ENCODE measurements at regions not wholly inside any gene's neighbourhood (a gene's known extent, or its start where the extent isn't known, plus 50 kb on each side); places are given as distances from the start of the nearest gene placed in this dataset.

DNA sequence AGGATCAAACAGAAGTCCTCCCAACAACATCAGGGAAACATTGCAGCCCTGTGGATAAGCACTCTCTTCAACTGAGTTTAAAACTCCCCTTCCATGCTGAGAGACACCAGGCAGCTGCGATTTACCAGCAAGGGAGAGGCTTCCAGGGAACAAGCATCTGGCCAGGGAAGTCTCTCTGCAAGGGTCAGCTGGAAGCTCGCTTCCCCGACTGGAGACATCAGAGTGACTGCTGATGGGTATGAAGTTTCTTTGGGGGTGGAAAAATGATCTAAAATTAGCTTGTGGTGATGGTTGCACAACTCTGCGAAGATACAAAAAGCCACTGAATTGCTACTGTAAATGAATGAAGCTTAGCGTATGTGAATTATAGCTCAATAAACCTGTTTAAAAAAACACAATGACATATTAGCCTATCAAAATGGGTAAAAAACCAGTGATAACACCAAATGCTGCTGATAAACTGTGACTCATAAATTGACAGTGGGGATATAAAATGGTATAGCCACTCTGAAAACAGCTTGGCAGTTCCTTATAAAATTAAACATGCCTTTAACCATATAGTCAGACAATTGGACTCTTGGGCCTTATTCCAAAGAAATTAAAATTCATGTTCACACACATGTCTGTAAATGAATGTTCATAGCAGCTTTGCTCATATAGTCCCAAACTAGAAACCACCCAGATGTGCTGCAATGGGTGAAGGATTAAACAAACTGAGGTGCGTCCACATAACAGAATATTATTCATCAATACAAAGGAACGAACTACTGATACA is 1082.0 kb downstream of the SOCS6 start:
- ChIA-PET POLR2A (no interaction called here), CTCF (no interaction called here)
- no peak overlapping the region for H3K27ac ChIP-seq
- DNase-seq (ENCODE audit: low read depth in 1 of 2, low spot score in 1 of 2) (no peak), ATAC-seq (no peak), FAIRE-seq (no peak)
- H3K4me3 ChIP-seq = no peak overlapping the region
- H3K4me2 ChIP-seq = no peak overlapping the region
- no peaks in the 10 kb centered on the region for H3K4me1 ChIP-seq
- 21% methylated on average over 7 of the region's 7 CpGs for WGBS (ENCODE audit: missing lambda C conversion rate)
- H3K9me3 ChIP-seq = no peaks in the 10 kb centered on the region
- no peak for TF ChIP-seq NFE2L2 (conservative IDR thresholded peaks at IDR 0.05; ENCODE audit: low read length)
- TF ChIP-seq KDM5A (IDR thresholded peaks at IDR 0.05) = no peak
- no peak for TF ChIP-seq EHF (CRISPR knock-in tag; IDR thresholded peaks at IDR 0.05)
- TF ChIP-seq HEYL (CRISPR knock-in tag; IDR thresholded peaks at IDR 0.05) = no peak
- TF ChIP-seq MAZ (IDR thresholded peaks at IDR 0.05; ENCODE audit: borderline replicate concordance, low read depth, low read length) = no peak
- no peak for TF ChIP-seq ESRRA (IDR thresholded peaks at IDR 0.05; ENCODE audit: borderline replicate concordance, low read length)
- TF ChIP-seq PBX3 (IDR thresholded peaks at IDR 0.05) = no peak
- TF ChIP-seq EHMT2 (IDR thresholded peaks at IDR 0.05; ENCODE audit: low read depth) = no peak
- TF ChIP-seq ZFP36 (IDR thresholded peaks at IDR 0.05; ENCODE audit: borderline replicate concordance, partially characterized antibody) = no peak
- no peak for TF ChIP-seq JUNB (IDR thresholded peaks at IDR 0.05)
- no peak for TF ChIP-seq RAD21 (conservative IDR thresholded peaks at IDR 0.05 in 1 of 2, IDR thresholded peaks at IDR 0.05 in 1 of 2)
- TF ChIP-seq CEBPB (IDR thresholded peaks at IDR 0.05) = no peak
- no peak for TF ChIP-seq ZSCAN20 (CRISPR knock-in tag; IDR thresholded peaks at IDR 0.05)
- no peak for TF ChIP-seq ELK1 (IDR thresholded peaks at IDR 0.05; ENCODE audit: low read depth, low read length)

DNA sequence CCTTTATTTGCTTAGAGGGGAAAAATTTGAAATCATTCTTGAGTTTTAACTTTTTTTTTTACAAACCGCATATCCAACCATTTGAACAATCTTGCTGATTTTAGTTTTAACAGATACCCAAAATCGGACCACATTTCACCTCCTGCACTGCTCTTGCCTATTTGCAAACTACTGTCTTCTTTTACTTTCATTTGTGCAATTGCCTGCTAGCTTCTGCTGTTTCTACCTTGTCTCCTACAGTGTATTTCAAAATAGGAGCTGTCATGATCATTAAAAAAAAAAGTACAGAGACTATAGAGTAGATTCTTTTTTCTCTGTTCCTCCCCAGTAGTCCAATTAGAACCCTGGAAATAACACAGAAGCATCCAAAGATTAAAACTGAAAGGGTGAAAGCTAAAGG is 1081.2 kb downstream of the SOCS6 start:
- Histone ChIP-seq H3K4me1 (no peaks in the 10 kb centered on the region), H3K4me2 (no peak overlapping the region), H3K27ac (no peak overlapping the region), H3K9me3 (no peaks in the 10 kb centered on the region), H3K4me3 (no peak overlapping the region)
- FAIRE-seq (no peak), ATAC-seq (no peak), DNase-seq (ENCODE audit: low read depth in 1 of 2, low spot score in 1 of 2) (no peak)
- WGBS (ENCODE audit: missing lambda C conversion rate) = 10% methylated on average over 2 of the region's 2 CpGs
- POLR2A ChIA-PET = no interaction called here
- no peak for TF ChIP-seq KDM1A (IDR thresholded peaks at IDR 0.05; ENCODE audit: low read depth)
- TF ChIP-seq RARB (CRISPR knock-in tag; IDR thresholded peaks at IDR 0.05) = no peak
- TF ChIP-seq MAX (IDR thresholded peaks at IDR 0.05) = no peak
- no peak for TF ChIP-seq HEYL (CRISPR knock-in tag; IDR thresholded peaks at IDR 0.05)
- no peak for TF ChIP-seq HOXA7 (CRISPR knock-in tag; IDR thresholded peaks at IDR 0.05)
- TF ChIP-seq HDAC2 (IDR thresholded peaks at IDR 0.05) = no peak
- no peak for TF ChIP-seq EHMT2 (IDR thresholded peaks at IDR 0.05; ENCODE audit: low read depth)
- TF ChIP-seq CBX8 (IDR thresholded peaks at IDR 0.05) = no peak
- TF ChIP-seq FOSL2 (IDR thresholded peaks at IDR 0.05) = no peak
- TF ChIP-seq FOSL2 (CRISPR knock-in tag; IDR thresholded peaks at IDR 0.05) = no peak
- CTCF ChIA-PET = no interaction called here

DNA sequence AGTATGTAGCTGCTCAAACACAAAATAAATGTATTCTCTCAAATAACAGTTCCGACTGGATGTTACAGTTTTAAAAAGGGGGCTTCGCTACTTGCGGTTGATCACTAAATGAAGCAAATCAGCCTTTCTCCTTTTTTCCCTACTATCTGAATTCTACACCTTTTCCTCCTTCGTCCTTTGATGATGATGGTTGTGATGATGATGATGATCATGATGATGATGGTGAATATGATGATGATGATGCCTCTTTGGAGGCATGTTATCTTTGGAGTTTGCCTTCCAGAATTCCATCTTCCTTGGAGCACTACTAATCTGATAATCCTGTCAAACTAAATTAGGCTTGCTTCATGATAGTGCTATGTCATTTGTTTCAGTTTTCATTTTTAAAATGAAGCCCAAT is 1073.3 kb downstream of the SOCS6 start:
- H3K4me3 ChIP-seq = no peak overlapping the region
- ATAC-seq = no peak
- no peak overlapping the region for H3K27ac ChIP-seq
- CTCF ChIA-PET = no interaction called here
- H3K4me2 ChIP-seq = no peak overlapping the region
- no peak for DNase-seq (ENCODE audit: low read depth in 1 of 2, low spot score in 1 of 2)
- no peak for FAIRE-seq
- no peaks in the 10 kb centered on the region for H3K4me1 ChIP-seq
- H3K9me3 ChIP-seq = no peaks in the 10 kb centered on the region
- POLR2A ChIA-PET = no interaction called here
- 46% methylated on average over 4 of the region's 4 CpGs for WGBS (ENCODE audit: missing lambda C conversion rate)
- TF ChIP-seq, protein P1, sequence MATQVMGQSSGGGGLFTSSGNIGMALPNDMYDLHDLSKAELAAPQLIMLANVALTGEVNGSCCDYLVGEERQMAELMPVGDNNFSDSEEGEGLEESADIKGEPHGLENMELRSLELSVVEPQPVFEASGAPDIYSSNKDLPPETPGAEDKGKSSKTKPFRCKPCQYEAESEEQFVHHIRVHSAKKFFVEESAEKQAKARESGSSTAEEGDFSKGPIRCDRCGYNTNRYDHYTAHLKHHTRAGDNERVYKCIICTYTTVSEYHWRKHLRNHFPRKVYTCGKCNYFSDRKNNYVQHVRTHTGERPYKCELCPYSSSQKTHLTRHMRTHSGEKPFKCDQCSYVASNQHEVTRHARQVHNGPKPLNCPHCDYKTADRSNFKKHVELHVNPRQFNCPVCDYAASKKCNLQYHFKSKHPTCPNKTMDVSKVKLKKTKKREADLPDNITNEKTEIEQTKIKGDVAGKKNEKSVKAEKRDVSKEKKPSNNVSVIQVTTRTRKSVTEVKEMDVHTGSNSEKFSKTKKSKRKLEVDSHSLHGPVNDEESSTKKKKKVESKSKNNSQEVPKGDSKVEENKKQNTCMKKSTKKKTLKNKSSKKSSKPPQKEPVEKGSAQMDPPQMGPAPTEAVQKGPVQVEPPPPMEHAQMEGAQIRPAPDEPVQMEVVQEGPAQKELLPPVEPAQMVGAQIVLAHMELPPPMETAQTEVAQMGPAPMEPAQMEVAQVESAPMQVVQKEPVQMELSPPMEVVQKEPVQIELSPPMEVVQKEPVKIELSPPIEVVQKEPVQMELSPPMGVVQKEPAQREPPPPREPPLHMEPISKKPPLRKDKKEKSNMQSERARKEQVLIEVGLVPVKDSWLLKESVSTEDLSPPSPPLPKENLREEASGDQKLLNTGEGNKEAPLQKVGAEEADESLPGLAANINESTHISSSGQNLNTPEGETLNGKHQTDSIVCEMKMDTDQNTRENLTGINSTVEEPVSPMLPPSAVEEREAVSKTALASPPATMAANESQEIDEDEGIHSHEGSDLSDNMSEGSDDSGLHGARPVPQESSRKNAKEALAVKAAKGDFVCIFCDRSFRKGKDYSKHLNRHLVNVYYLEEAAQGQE (IDR thresholded peaks at IDR 0.05) = no peak
- TF ChIP-seq, protein P2, sequence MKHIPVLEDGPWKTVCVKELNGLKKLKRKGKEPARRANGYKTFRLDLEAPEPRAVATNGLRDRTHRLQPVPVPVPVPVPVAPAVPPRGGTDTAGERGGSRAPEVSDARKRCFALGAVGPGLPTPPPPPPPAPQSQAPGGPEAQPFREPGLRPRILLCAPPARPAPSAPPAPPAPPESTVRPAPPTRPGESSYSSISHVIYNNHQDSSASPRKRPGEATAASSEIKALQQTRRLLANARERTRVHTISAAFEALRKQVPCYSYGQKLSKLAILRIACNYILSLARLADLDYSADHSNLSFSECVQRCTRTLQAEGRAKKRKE (CRISPR knock-in tag; IDR thresholded peaks at IDR 0.05; ENCODE audit: low read depth) = no peak
- TF ChIP-seq RAD21 (conservative IDR thresholded peaks at IDR 0.05 in 1 of 2, IDR thresholded peaks at IDR 0.05 in 1 of 2) (no peak), HEYL (CRISPR knock-in tag; IDR thresholded peaks at IDR 0.05) (no peak), NR3C1 (IDR thresholded peaks at IDR 0.05) (no peak)
- TF ChIP-seq, protein P3, sequence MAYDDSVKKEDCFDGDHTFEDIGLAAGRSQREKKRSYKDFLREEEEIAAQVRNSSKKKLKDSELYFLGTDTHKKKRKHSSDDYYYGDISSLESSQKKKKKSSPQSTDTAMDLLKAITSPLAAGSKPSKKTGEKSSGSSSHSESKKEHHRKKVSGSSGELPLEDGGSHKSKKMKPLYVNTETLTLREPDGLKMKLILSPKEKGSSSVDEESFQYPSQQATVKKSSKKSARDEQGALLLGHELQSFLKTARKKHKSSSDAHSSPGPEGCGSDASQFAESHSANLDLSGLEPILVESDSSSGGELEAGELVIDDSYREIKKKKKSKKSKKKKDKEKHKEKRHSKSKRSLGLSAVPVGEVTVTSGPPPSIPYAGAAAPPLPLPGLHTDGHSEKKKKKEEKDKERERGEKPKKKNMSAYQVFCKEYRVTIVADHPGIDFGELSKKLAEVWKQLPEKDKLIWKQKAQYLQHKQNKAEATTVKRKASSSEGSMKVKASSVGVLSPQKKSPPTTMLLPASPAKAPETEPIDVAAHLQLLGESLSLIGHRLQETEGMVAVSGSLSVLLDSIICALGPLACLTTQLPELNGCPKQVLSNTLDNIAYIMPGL (CRISPR knock-in tag; IDR thresholded peaks at IDR 0.05; ENCODE audit: borderline replicate concordance) = no peak
